DND-41 (cell line): ENCODE measurements at regions not wholly inside any gene's neighbourhood (a gene's known extent, or its start where the extent isn't known, plus 50 kb on each side); places are given as distances from the start of the nearest gene placed in this dataset.

Source experiments
- ATAC-seq: fragments of 200-7000 bp; cut with Tn5 transposase; 3 replicates; pipeline ENCODE4 v1.9.1; 2021; ENCODE audit warnings: low read depth; ENCODE audit not compliant: insufficient read depth
- DNase-seq: peaks from one replicate; pipeline ENCODE4 v3.0.0-alpha.2; 2020
- H2AFZ ChIP-seq: 2 replicates; pipeline ENCODE4 v1.6.0; 2012; ENCODE audit warnings: low read depth, low read length
- H3K27ac ChIP-seq: 2 replicates; pipeline ENCODE4 v1.5.1; 2012; ENCODE audit warnings: low read length, inconsistent platforms
- H3K27me3 ChIP-seq: fragments of 200-600 bp; sonication (generic); 2 replicates; pipeline ENCODE4 v1.6.0; 2012; ENCODE audit warnings: low read length, mild to moderate bottlenecking, inconsistent platforms; ENCODE audit not compliant: insufficient read depth, poor library complexity
- H3K36me3 ChIP-seq: 2 replicates; pipeline ENCODE4 v1.5.1; 2012; ENCODE audit warnings: low read length, inconsistent platforms; ENCODE audit not compliant: insufficient read depth
- H3K4me1 ChIP-seq: 2 replicates; pipeline ENCODE4 v1.5.1; 2012; ENCODE audit warnings: mild to moderate bottlenecking, low read length; ENCODE audit not compliant: insufficient read depth
- H3K4me2 ChIP-seq: 2 replicates; pipeline ENCODE4 v1.6.0; 2012; ENCODE audit warnings: mild to moderate bottlenecking, moderate library complexity, low read length, inconsistent platforms; ENCODE audit not compliant: insufficient read depth
- H3K4me3 ChIP-seq, 2 experiments: fragments of 200-600 bp in 1 of 2; shearing (Covaris generic) in 1 of 2; 2 replicates each; pipeline ENCODE4 v1.5.1; 2012 to 2016; ENCODE audit warnings: inconsistent platforms in 2 of 2, low read length in 2 of 2, mild to moderate bottlenecking in 2 of 2, low read depth in 1 of 2, moderate library complexity in 1 of 2
- H3K79me2 ChIP-seq: 2 replicates; pipeline ENCODE4 v1.6.0; 2012; ENCODE audit warnings: low read length, inconsistent platforms; ENCODE audit not compliant: insufficient read depth
- H3K9ac ChIP-seq: 2 replicates; pipeline ENCODE4 v1.6.0; 2012; ENCODE audit warnings: low read depth, mild to moderate bottlenecking, inconsistent platforms, low read length, moderate library complexity
- H3K9me3 ChIP-seq: 2 replicates; pipeline ENCODE4 v1.5.1; 2012; ENCODE audit warnings: low read length, moderate library complexity, mild to moderate bottlenecking, inconsistent platforms; ENCODE audit not compliant: insufficient read depth, severe bottlenecking
- H4K20me1 ChIP-seq: 2 replicates; pipeline ENCODE4 v1.6.0; 2012; ENCODE audit warnings: low read length; ENCODE audit not compliant: insufficient read depth
- EZH2 ChIP-seq: IDR thresholded peaks from 3 replicates; pipeline ENCODE4 v1.6.1; 2012; ENCODE audit warnings: borderline replicate concordance, low read depth, mild to moderate bottlenecking, moderate library complexity, low read length, inconsistent platforms; ENCODE audit not compliant: severe bottlenecking
- TF ChIP-seq, protein P1 (sequence below): IDR thresholded peaks from 2 replicates; pipeline ENCODE4 v1.5.1; 2012; ENCODE audit warnings: borderline replicate concordance, low read length, moderate library complexity, mild to moderate bottlenecking; ENCODE audit not compliant: poor library complexity, severe bottlenecking; ENCODE audit errors: extremely low read depth

DNA sequence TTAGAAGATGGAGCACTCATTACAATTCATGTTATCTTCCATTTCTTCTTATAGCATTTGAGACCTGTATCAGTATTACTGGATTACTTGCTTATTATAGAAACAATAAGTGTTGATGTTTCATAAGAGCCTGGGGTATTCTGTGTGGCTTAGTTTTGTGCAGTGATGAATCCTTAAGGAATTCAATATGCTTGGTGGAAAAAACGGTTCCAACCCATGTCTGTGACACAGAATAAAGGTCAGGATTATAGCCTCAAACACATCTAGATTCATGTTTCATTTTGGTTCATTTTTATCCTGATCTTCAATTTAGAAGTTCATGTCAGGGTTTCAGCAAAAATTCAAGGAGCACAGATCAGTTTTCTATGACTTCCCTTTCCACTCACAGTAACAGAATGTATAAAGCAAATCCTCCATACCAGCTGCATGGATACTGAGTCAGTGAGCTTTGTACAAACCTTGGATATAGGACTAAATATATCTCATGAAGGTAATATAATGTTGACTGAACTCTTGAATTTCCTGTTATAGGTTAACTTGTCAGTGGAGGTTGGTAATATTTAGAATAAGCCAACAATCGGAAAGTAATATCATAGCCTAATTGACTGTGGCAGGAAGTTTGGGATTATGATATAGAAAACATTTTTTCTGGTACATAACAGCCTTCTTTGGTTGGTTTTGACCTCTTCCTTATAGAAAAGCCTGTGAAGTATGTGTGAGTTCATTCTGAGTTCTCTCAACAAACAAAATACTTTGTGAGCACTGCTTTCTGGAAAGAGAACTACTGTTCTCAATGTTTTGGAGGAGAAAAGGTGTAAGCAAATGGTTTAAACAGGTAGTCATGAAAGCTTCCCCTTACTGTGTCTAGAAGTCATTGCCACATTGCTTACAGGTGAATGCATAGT is 218.2 kb upstream of the TPM1 start:
- ATAC-seq: no peak
- Histone ChIP-seq H3K4me3 (no peak overlapping the region), H3K4me1 (no peaks in the 10 kb centered on the region), H3K9ac (no peak overlapping the region), H3K27me3 (no peaks in the 10 kb centered on the region), H3K9me3 (no peaks in the 10 kb centered on the region), H3K79me2 (no peaks in the 10 kb centered on the region), H4K20me1 (no peaks in the 10 kb centered on the region), H2AFZ (no peak overlapping the region), H3K36me3 (no peaks in the 10 kb centered on the region), H3K27ac (no peak overlapping the region), H3K4me2 (no peak overlapping the region)
- no peak for TF ChIP-seq EZH2
- no peak for DNase-seq

DNA sequence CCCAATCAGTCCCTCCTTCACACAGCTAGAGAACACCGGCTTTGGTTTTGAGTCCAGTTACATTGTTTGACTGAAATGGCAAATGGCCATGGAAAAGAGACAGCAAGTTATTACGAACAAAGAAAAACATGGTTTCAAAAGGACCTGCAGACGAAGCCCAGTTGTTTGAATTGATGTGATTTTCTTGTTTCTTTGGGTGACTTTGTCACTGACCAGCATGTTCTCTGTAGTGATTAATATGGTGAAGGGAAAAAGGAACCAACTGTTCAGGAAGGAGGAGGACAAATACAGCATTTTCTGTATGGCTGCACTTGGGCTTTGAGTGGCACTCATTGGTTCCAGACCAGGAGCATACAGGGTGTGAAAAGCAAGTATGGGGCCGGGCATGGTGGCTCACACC is 217.4 kb upstream of the TPM1 start:
- ATAC-seq: no peak
- Histone ChIP-seq H2AFZ (no peak overlapping the region), H3K4me1 (no peaks in the 10 kb centered on the region), H3K9me3 (no peaks in the 10 kb centered on the region), H3K79me2 (no peaks in the 10 kb centered on the region), H3K4me3 (no peak overlapping the region), H3K27ac (no peak overlapping the region), H3K36me3 (no peaks in the 10 kb centered on the region), H3K9ac (no peak overlapping the region), H4K20me1 (no peaks in the 10 kb centered on the region), H3K27me3 (no peaks in the 10 kb centered on the region), H3K4me2 (no peak overlapping the region)
- DNase-seq: no peak
- TF ChIP-seq, protein P1, sequence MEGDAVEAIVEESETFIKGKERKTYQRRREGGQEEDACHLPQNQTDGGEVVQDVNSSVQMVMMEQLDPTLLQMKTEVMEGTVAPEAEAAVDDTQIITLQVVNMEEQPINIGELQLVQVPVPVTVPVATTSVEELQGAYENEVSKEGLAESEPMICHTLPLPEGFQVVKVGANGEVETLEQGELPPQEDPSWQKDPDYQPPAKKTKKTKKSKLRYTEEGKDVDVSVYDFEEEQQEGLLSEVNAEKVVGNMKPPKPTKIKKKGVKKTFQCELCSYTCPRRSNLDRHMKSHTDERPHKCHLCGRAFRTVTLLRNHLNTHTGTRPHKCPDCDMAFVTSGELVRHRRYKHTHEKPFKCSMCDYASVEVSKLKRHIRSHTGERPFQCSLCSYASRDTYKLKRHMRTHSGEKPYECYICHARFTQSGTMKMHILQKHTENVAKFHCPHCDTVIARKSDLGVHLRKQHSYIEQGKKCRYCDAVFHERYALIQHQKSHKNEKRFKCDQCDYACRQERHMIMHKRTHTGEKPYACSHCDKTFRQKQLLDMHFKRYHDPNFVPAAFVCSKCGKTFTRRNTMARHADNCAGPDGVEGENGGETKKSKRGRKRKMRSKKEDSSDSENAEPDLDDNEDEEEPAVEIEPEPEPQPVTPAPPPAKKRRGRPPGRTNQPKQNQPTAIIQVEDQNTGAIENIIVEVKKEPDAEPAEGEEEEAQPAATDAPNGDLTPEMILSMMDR: no peak
- no peak for TF ChIP-seq EZH2

- Histone ChIP-seq H4K20me1 (no peaks in the 10 kb centered on the region), H3K4me1 (no peaks in the 10 kb centered on the region), H3K4me2 (no peak overlapping the region), H3K27me3 (no peaks in the 10 kb centered on the region), H2AFZ (no peak overlapping the region), H3K27ac (no peak overlapping the region), H3K9ac (no peak overlapping the region), H3K79me2 (no peaks in the 10 kb centered on the region), H3K4me3 (no peak overlapping the region), H3K36me3 (no peaks in the 10 kb centered on the region), H3K9me3 (no peaks in the 10 kb centered on the region)
- DNase-seq (no peak), ATAC-seq (no peak)
- TF ChIP-seq, protein P1: no peak
- no peak for TF ChIP-seq EZH2
These were observed 216.0 kb upstream of the TPM1 start for GRCh38 chr15:62826561-62826960.

- no peak for DNase-seq
These were observed 214.2 kb upstream of the TPM1 start for GRCh38 chr15:62828364-62828763.

More at GRCh38 chr15:62828364-62828763, 214.2 kb upstream of the TPM1 start:
- H4K20me1 ChIP-seq: no peaks in the 10 kb centered on the region
- H3K4me2 ChIP-seq: no peak overlapping the region
- H2AFZ ChIP-seq: no peak overlapping the region
- no peak for TF ChIP-seq EZH2
- TF ChIP-seq, protein P1: no peak
- H3K27me3 ChIP-seq: no peaks in the 10 kb centered on the region
- no peaks in the 10 kb centered on the region for H3K9me3 ChIP-seq
- no peak for ATAC-seq
- H3K36me3 ChIP-seq: no peaks in the 10 kb centered on the region
- H3K4me3 ChIP-seq: no peak overlapping the region
- H3K27ac ChIP-seq: no peak overlapping the region
- no peak overlapping the region for H3K9ac ChIP-seq
- no peaks in the 10 kb centered on the region for H3K4me1 ChIP-seq
- H3K79me2 ChIP-seq: no peaks in the 10 kb centered on the region
